ENCODE measurements at regions not wholly inside any gene's neighbourhood (a gene's known extent, or its start where the extent isn't known, plus 50 kb on each side); places are given as distances from the start of the nearest gene placed in this dataset.

- Histone ChIP-seq H3K27me3 (replicated peaks; ENCODE audit: control insufficient read depth, insufficient read depth, low read length) (no peaks in the 10 kb centered on the region), H3K4me3 (ENCODE audit: low read length) (no peak overlapping the region), H3K4me1 (ENCODE audit: control insufficient read depth, insufficient read depth, low read length) (no peaks in the 10 kb centered on the region), H3K9ac (ENCODE audit: low read length) (no peak overlapping the region), H3K9me3 (ENCODE audit: control insufficient read depth, low read length) (no peaks in the 10 kb centered on the region), H3K36me3 (ENCODE audit: control insufficient read depth, insufficient read depth, low read length, severe bottlenecking) (no peaks in the 10 kb centered on the region)
- DNase-seq (ENCODE audit: low read depth), result no peak
Observed at GRCh38 chr13:34419025-34419424, 523.0 kb upstream of the NBEA start.

DNA sequence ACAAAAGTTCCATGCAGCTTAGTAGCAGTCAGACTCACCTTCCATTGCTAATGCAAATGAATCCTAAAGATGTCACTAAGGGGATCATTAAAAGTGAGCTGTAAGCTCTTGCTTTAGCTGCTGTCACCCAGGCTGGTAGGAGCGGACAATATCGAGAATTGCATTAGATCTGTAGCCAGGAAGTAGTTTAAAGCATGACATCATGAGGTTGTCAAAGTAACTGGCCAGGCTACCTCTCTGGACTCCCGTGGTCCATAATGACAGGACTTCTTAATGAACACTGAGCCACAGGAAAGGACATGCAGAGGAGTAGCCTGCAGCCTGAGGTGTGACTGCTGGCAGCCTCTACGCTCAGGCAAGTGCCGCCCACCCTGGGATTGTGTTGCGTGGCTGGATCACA lies 522.3 kb upstream of the NBEA start:
- Histone ChIP-seq H3K4me3 (ENCODE audit: low read length) (no peak overlapping the region), H3K9me3 (ENCODE audit: control insufficient read depth, low read length) (no peaks in the 10 kb centered on the region), H3K27me3 (replicated peaks; ENCODE audit: control insufficient read depth, insufficient read depth, low read length) (no peaks in the 10 kb centered on the region), H3K9ac (ENCODE audit: low read length) (no peak overlapping the region), H3K36me3 (ENCODE audit: control insufficient read depth, insufficient read depth, low read length, severe bottlenecking) (no peaks in the 10 kb centered on the region), H3K4me1 (ENCODE audit: control insufficient read depth, insufficient read depth, low read length) (no peaks in the 10 kb centered on the region)
- DNase-seq (ENCODE audit: low read depth), result no peak

GRCh38 chr13:34420702-34421346 lies 521.2 kb upstream of the NBEA start:
- H3K9ac ChIP-seq (ENCODE audit: low read length), result no peak overlapping the region
- H3K4me1 ChIP-seq (ENCODE audit: control insufficient read depth, insufficient read depth, low read length), result no peaks in the 10 kb centered on the region
- no peak overlapping the region for H3K4me3 ChIP-seq (ENCODE audit: low read length)
- H3K9me3 ChIP-seq (ENCODE audit: control insufficient read depth, low read length), result no peaks in the 10 kb centered on the region
- H3K27me3 ChIP-seq (replicated peaks; ENCODE audit: control insufficient read depth, insufficient read depth, low read length), result no peaks in the 10 kb centered on the region
- no peak for DNase-seq (ENCODE audit: low read depth)
- H3K36me3 ChIP-seq (ENCODE audit: control insufficient read depth, insufficient read depth, low read length, severe bottlenecking), result no peaks in the 10 kb centered on the region

GRCh38 chr13:34421347-34421719 lies 520.7 kb upstream of the NBEA start:
- no peak for DNase-seq (ENCODE audit: low read depth)
- H3K9me3 ChIP-seq (ENCODE audit: control insufficient read depth, low read length), result no peaks in the 10 kb centered on the region
- no peak overlapping the region for H3K4me3 ChIP-seq (ENCODE audit: low read length)
- no peaks in the 10 kb centered on the region for H3K27me3 ChIP-seq (replicated peaks; ENCODE audit: control insufficient read depth, insufficient read depth, low read length)
- no peaks in the 10 kb centered on the region for H3K4me1 ChIP-seq (ENCODE audit: control insufficient read depth, insufficient read depth, low read length)
- H3K9ac ChIP-seq (ENCODE audit: low read length), result no peak overlapping the region
- no peaks in the 10 kb centered on the region for H3K36me3 ChIP-seq (ENCODE audit: control insufficient read depth, insufficient read depth, low read length, severe bottlenecking)

GRCh38 chr13:34421858-34422475 lies 520.1 kb upstream of the NBEA start:
- Histone ChIP-seq H3K27me3 (replicated peaks; ENCODE audit: control insufficient read depth, insufficient read depth, low read length) (no peaks in the 10 kb centered on the region), H3K4me3 (ENCODE audit: low read length) (no peak overlapping the region), H3K9ac (ENCODE audit: low read length) (no peak overlapping the region), H3K4me1 (ENCODE audit: control insufficient read depth, insufficient read depth, low read length) (no peaks in the 10 kb centered on the region), H3K36me3 (ENCODE audit: control insufficient read depth, insufficient read depth, low read length, severe bottlenecking) (no peaks in the 10 kb centered on the region), H3K9me3 (ENCODE audit: control insufficient read depth, low read length) (no peaks in the 10 kb centered on the region)
- no peak for DNase-seq (ENCODE audit: low read depth)

DNA sequence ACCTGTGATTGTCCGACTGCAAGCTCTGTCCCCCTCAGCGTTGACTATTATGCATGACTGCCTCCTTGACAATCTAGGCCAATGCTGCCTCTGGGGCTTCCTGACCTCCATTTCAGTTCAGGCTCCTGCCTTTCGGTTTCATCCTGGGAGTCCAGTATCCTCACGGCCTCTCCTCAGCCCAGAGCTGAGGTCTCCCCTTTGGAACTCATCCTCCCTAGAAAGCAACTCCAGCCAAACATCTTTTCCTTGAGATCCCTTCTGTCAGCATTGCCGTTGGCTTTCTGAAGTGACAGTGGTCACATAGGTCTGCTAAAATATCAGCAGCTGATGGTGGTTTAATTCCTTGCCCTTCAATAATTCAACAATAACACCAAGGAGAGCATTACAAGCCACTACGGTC lies 519.1 kb upstream of the NBEA start:
- Histone ChIP-seq H3K9me3 (ENCODE audit: control insufficient read depth, low read length) (no peaks in the 10 kb centered on the region), H3K27me3 (replicated peaks; ENCODE audit: control insufficient read depth, insufficient read depth, low read length) (no peaks in the 10 kb centered on the region), H3K4me3 (ENCODE audit: low read length) (no peak overlapping the region), H3K36me3 (ENCODE audit: control insufficient read depth, insufficient read depth, low read length, severe bottlenecking) (no peaks in the 10 kb centered on the region), H3K4me1 (ENCODE audit: control insufficient read depth, insufficient read depth, low read length) (no peaks in the 10 kb centered on the region), H3K9ac (ENCODE audit: low read length) (no peak overlapping the region)
- no peak for DNase-seq (ENCODE audit: low read depth)

- H3K36me3 ChIP-seq (ENCODE audit: control insufficient read depth, insufficient read depth, low read length, severe bottlenecking), result no peaks in the 10 kb centered on the region
- no peaks in the 10 kb centered on the region for H3K4me1 ChIP-seq (ENCODE audit: control insufficient read depth, insufficient read depth, low read length)
- H3K4me3 ChIP-seq (ENCODE audit: low read length), result no peak overlapping the region
- no peaks in the 10 kb centered on the region for H3K9me3 ChIP-seq (ENCODE audit: control insufficient read depth, low read length)
- no peak for DNase-seq (ENCODE audit: low read depth)
- no peaks in the 10 kb centered on the region for H3K27me3 ChIP-seq (replicated peaks; ENCODE audit: control insufficient read depth, insufficient read depth, low read length)
- no peak overlapping the region for H3K9ac ChIP-seq (ENCODE audit: low read length)
Observed at GRCh38 chr13:34425327-34425949, 516.6 kb upstream of the NBEA start.

DNA sequence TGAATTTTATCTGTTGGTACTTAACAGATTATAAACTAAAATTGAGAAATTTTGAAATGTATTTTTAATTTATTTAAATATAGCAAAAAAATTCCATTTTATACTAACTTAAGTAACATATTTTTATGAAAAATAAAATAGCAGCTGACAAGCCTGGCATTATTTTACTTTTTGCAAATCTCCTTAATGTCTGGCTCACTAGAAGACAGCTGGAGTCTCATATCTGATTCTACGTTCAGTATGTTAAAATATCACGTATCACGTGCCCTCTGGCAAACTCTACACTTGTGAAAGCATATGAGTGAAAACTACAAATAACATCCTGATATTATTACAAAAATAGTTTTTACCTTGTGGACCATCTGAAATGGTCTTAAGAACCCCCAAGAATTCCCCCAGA lies 513.2 kb upstream of the NBEA start:
- Histone ChIP-seq H3K9me3 (ENCODE audit: control insufficient read depth, low read length) (no peaks in the 10 kb centered on the region), H3K27me3 (replicated peaks; ENCODE audit: control insufficient read depth, insufficient read depth, low read length) (no peaks in the 10 kb centered on the region), H3K9ac (ENCODE audit: low read length) (no peak overlapping the region), H3K4me3 (ENCODE audit: low read length) (no peak overlapping the region), H3K4me1 (ENCODE audit: control insufficient read depth, insufficient read depth, low read length) (no peaks in the 10 kb centered on the region), H3K36me3 (ENCODE audit: control insufficient read depth, insufficient read depth, low read length, severe bottlenecking) (no peaks in the 10 kb centered on the region)
- DNase-seq (ENCODE audit: low read depth), result no peak

DNA sequence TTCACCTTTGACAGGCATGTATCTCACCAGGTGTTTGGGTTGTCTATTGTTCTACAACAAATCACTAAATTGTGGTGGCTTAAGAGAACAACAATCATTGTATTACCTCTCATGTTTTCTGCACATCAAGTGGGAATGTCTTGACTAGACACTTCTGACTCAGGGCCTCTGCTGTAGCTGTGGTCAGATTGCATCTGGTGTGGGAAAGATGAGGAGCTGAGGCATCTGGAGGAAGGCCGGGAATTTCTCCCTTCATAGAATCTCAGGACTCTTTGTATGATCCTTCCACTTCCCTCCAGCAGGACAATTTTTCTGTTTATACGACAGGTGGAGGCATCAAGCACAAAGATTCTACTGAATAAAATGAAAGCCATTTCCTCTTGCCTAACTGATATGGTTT lies 511.8 kb upstream of the NBEA start:
- Histone ChIP-seq H3K9me3 (ENCODE audit: control insufficient read depth, low read length) (no peaks in the 10 kb centered on the region), H3K4me3 (ENCODE audit: low read length) (no peak overlapping the region), H3K36me3 (ENCODE audit: control insufficient read depth, insufficient read depth, low read length, severe bottlenecking) (no peaks in the 10 kb centered on the region), H3K4me1 (ENCODE audit: control insufficient read depth, insufficient read depth, low read length) (peaks cover 4% of the 10 kb centered on the region), H3K9ac (ENCODE audit: low read length) (no peak overlapping the region), H3K27me3 (replicated peaks; ENCODE audit: control insufficient read depth, insufficient read depth, low read length) (no peaks in the 10 kb centered on the region)
- DNase-seq (ENCODE audit: low read depth), result no peak

GRCh38 chr13:34431827-34432581 lies 510.1 kb upstream of the NBEA start:
- H3K4me3 ChIP-seq (ENCODE audit: low read length), result no peak overlapping the region
- no peaks in the 10 kb centered on the region for H3K27me3 ChIP-seq (replicated peaks; ENCODE audit: control insufficient read depth, insufficient read depth, low read length)
- H3K9me3 ChIP-seq (ENCODE audit: control insufficient read depth, low read length), result no peaks in the 10 kb centered on the region

DNA sequence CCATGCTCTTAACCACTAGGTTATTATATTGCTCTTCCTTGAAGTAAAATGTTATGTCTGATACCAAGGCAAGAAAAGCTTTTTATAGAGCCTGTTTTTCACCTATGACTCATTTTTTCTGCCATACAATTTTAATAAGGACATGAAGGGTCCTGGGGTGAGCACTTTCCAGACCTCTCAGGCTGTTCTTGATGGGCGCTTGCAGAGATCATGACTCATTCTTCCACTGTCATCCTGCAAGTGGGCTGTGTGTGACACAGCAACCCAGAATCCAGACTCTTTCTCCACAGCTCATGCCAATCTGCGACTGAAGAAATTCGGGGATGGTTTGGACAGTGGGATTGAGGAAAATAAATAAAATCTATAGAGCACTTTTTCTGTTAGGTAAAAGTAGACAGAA lies 506.7 kb upstream of the NBEA start:
- Histone ChIP-seq H3K4me3 (ENCODE audit: low read length) (no peak overlapping the region), H3K9ac (ENCODE audit: low read length) (no peak overlapping the region), H3K4me1 (ENCODE audit: control insufficient read depth, insufficient read depth, low read length) (peaks cover 8% of the 10 kb centered on the region), H3K9me3 (ENCODE audit: control insufficient read depth, low read length) (no peaks in the 10 kb centered on the region), H3K36me3 (ENCODE audit: control insufficient read depth, insufficient read depth, low read length, severe bottlenecking) (no peaks in the 10 kb centered on the region), H3K27me3 (replicated peaks; ENCODE audit: control insufficient read depth, insufficient read depth, low read length) (no peaks in the 10 kb centered on the region)
- peak; percentile 46 for DNase-seq (ENCODE audit: low read depth)

More at GRCh38 chr13:34431827-34432581, 510.1 kb upstream of the NBEA start:
- no peak overlapping the region for H3K9ac ChIP-seq (ENCODE audit: low read length)
- peaks cover 6% of the 10 kb centered on the region for H3K4me1 ChIP-seq (ENCODE audit: control insufficient read depth, insufficient read depth, low read length)
- DNase-seq (ENCODE audit: low read depth), result no peak
- no peaks in the 10 kb centered on the region for H3K36me3 ChIP-seq (ENCODE audit: control insufficient read depth, insufficient read depth, low read length, severe bottlenecking)

All from adipocyte (in vitro differentiated cells).